OCI-LY7 (cell line): ENCODE measurements at regions not wholly inside any gene's neighbourhood (a gene's known extent, or its start where the extent isn't known, plus 50 kb on each side); places are given as distances from the start of the nearest gene placed in this dataset.

ENCODE experiments used
- CTCF ChIP-seq: fragments of 200-600 bp; sonication (generic); conservative IDR thresholded peaks from 2 replicates; pipeline ENCODE4 v1.5.1; 2014; ENCODE audit warnings: mild to moderate bottlenecking, antibody characterized with exemption, low read length, moderate library complexity, mixed read lengths
- EZH2phosphoT487 ChIP-seq: fragments of 200-600 bp; sonication (generic); IDR thresholded peaks from 2 replicates; pipeline ENCODE4 v1.6.1; 2018; ENCODE audit warnings: low read depth, borderline replicate concordance, mild to moderate bottlenecking, mixed run types, antibody characterized with exemption, low read length, moderate library complexity, mixed read lengths

- TF ChIP-seq CTCF (no peak), EZH2phosphoT487 (no peak)
Measured at GRCh38 chr16:35562919-35563318, 2103.5 kb downstream of the TP53TG3F start.
